ENCODE measurements at regions not wholly inside any gene's neighbourhood (a gene's known extent, or its start where the extent isn't known, plus 50 kb on each side); places are given as distances from the start of the nearest gene placed in this dataset.

- 0% methylated on average over 2 of the region's 2 CpGs for WGBS (ENCODE audit: insufficient coverage, low coverage, missing lambda C conversion rate)
- H3K27ac ChIP-seq (ENCODE audit: extremely low read depth, low read depth, low read length) = no peak overlapping the region
- ATAC-seq (no peak), FAIRE-seq (no peak), DNase-seq (ENCODE audit: extremely low read depth in 1 of 4, low spot score in 3 of 4) (no peak)
- no peak overlapping the region for H3K4me3 ChIP-seq
- BruUV-seq (replicated peaks) = no TSS peak
- TF ChIP-seq EP300 (IDR thresholded peaks at IDR 0.05; ENCODE audit: low read length) = no peak
- no peak for TF ChIP-seq CXXC5 (CRISPR knock-in tag; IDR thresholded peaks at IDR 0.05)
- TF ChIP-seq HMG20B (CRISPR knock-in tag; IDR thresholded peaks at IDR 0.05) = no peak
- TF ChIP-seq ATF6 (CRISPR knock-in tag; IDR thresholded peaks at IDR 0.05) = no peak
- TF ChIP-seq KLF6 (CRISPR knock-in tag; IDR thresholded peaks at IDR 0.05; ENCODE audit: borderline replicate concordance) = no peak
- no peak for TF ChIP-seq POLR2AphosphoS2 (IDR thresholded peaks at IDR 0.05; ENCODE audit: low read length)
- no peak for TF ChIP-seq SRSF9 (IDR thresholded peaks at IDR 0.05; ENCODE audit: borderline replicate concordance, low read depth, low read length)
- TF ChIP-seq ZNF449 (CRISPR knock-in tag; IDR thresholded peaks at IDR 0.05) = no peak
- TF ChIP-seq, protein P1, sequence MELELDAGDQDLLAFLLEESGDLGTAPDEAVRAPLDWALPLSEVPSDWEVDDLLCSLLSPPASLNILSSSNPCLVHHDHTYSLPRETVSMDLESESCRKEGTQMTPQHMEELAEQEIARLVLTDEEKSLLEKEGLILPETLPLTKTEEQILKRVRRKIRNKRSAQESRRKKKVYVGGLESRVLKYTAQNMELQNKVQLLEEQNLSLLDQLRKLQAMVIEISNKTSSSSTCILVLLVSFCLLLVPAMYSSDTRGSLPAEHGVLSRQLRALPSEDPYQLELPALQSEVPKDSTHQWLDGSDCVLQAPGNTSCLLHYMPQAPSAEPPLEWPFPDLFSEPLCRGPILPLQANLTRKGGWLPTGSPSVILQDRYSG (tag; conservative IDR thresholded peaks at IDR 0.05; ENCODE audit: low read depth) = no peak
- no peak for TF ChIP-seq ILF3 (IDR thresholded peaks at IDR 0.05; ENCODE audit: borderline replicate concordance)
- TF ChIP-seq CHD1 (IDR thresholded peaks at IDR 0.05; ENCODE audit: low read length) = no peak
- no peak for TF ChIP-seq NFXL1 (CRISPR knock-in tag; IDR thresholded peaks at IDR 0.05)
- TF ChIP-seq ZNF830 (CRISPR knock-in tag; IDR thresholded peaks at IDR 0.05) = no peak
- no peaks in the 10 kb centered on the region for H3K4me1 ChIP-seq (replicated peaks in 1 of 2; ENCODE audit: control insufficient read depth in 2 of 2, insufficient read depth in 2 of 2, low read length in 2 of 2)
- no peaks in the 10 kb centered on the region for H3K79me2 ChIP-seq (ENCODE audit: control insufficient read depth, insufficient read depth, low read length)
- no peaks in the 10 kb centered on the region for H3K27me3 ChIP-seq (ENCODE audit: control insufficient read depth in 2 of 2, insufficient read depth in 2 of 2, low read length in 2 of 2)
- H2AFZ ChIP-seq (ENCODE audit: low read depth, low read length) = no peak overlapping the region
- ChIA-PET CTCF (ENCODE audit: low intra/inter-chr PET ratio) (no interaction called here), POLR2A (no interaction called here)
- H3K9me3 ChIP-seq (replicated peaks; ENCODE audit: control insufficient read depth, insufficient read depth, low read depth, low read length) = no peaks in the 10 kb centered on the region
- intact Hi-C loops (cut with micrococcal nuclease) (no loop called here), in situ Hi-C loops (cut with MboI) (no loop called here)
- no peaks in the 10 kb centered on the region for H3K9me1 ChIP-seq (ENCODE audit: control insufficient read depth, insufficient read depth, low read length)
- no peak overlapping the region for H3K4me2 ChIP-seq (ENCODE audit: insufficient read depth, low read length)
- no peaks in the 10 kb centered on the region for H4K20me1 ChIP-seq (replicated peaks; ENCODE audit: control insufficient read depth, insufficient read depth, low read length)
- no peak overlapping the region for H3K9ac ChIP-seq (ENCODE audit: insufficient read depth in 1 of 2, low read depth in 2 of 2, low read length in 2 of 2)
- no peaks in the 10 kb centered on the region for H3K36me3 ChIP-seq (ENCODE audit: control insufficient read depth, insufficient read depth, low read length)
Observed at GRCh38 chr12:85609778-85610177, 226.4 kb downstream of the RASSF9 start.

All from K562 (cell line).